Endodermal cell (in vitro differentiated cells): ENCODE measurements at regions not wholly inside any gene's neighbourhood (a gene's known extent, or its start where the extent isn't known, plus 50 kb on each side); places are given as distances from the start of the nearest gene placed in this dataset.

Experiments
- DNase-seq: peaks from one replicate; pipeline ENCODE4 v3.0.0-alpha.2; 2017
- H3K27ac ChIP-seq: 2 replicates; pipeline ENCODE4 v1.5.1; 2013; ENCODE audit warnings: mild to moderate bottlenecking, low read depth, low read length, moderate library complexity
- H3K27me3 ChIP-seq: 2 replicates; pipeline ENCODE4 v1.6.1; 2013; ENCODE audit warnings: mild to moderate bottlenecking, low read length, moderate library complexity; ENCODE audit not compliant: insufficient read depth, control insufficient read depth, poor library complexity, severe bottlenecking
- H3K36me3 ChIP-seq: 2 replicates; pipeline ENCODE4 v1.7.0; 2013; ENCODE audit warnings: mild to moderate bottlenecking, low read length, moderate library complexity; ENCODE audit not compliant: control insufficient read depth, insufficient read depth
- H3K4me1 ChIP-seq: one replicate; pipeline ENCODE4 v1.7.0; 2013; ENCODE audit warnings: low read length; ENCODE audit not compliant: control insufficient read depth, insufficient read depth
- H3K4me3 ChIP-seq: 2 replicates; pipeline ENCODE4 v1.5.1; 2013; ENCODE audit warnings: mild to moderate bottlenecking, low read length, moderate library complexity
- H3K9ac ChIP-seq: 2 replicates; pipeline ENCODE4 v1.6.1; 2013; ENCODE audit warnings: mild to moderate bottlenecking, low read length, moderate library complexity; ENCODE audit not compliant: poor library complexity, severe bottlenecking; ENCODE audit errors: extremely low read depth
- H3K9me3 ChIP-seq: 2 replicates; pipeline ENCODE4 v1.6.1; 2013; ENCODE audit warnings: mild to moderate bottlenecking, low read length, moderate library complexity; ENCODE audit not compliant: control insufficient read depth
- H3K27ac Mint-ChIP-seq: 2 replicates; pipeline ENCODE4 v1.8.0; 2020; ENCODE audit warnings: mixed read lengths
- H3K27me3 Mint-ChIP-seq: 2 replicates; pipeline ENCODE4 v1.8.0; 2021; ENCODE audit warnings: mild to moderate bottlenecking, mixed read lengths; ENCODE audit not compliant: insufficient read depth
- H3K36me3 Mint-ChIP-seq: 2 replicates; pipeline ENCODE4 v1.8.0; 2020; ENCODE audit warnings: low read depth, mixed read lengths
- H3K4me1 Mint-ChIP-seq: 2 replicates; pipeline ENCODE4 v1.8.0; 2020; ENCODE audit warnings: mixed read lengths
- H3K4me3 Mint-ChIP-seq: 2 replicates; pipeline ENCODE4 v1.8.0; 2020; ENCODE audit warnings: mild to moderate bottlenecking, moderate library complexity, mixed read lengths
- H3K9me3 Mint-ChIP-seq: 2 replicates; pipeline ENCODE4 v1.8.0; 2020; ENCODE audit warnings: mild to moderate bottlenecking, mixed read lengths
- CTCF ChIP-seq: fragments of 200-600 bp; sonication (generic); conservative IDR thresholded peaks from 2 replicates; pipeline ENCODE4 v1.5.0; 2021; ENCODE audit warnings: antibody characterized with exemption, mild to moderate bottlenecking
- WGBS, 2 experiments: methylation state at CpG; one replicate each; pipeline versions ENCODE4 v1.1.5 to v1.1.7; 2013; ENCODE audit warnings: missing lambda C conversion rate in 2 of 2, mixed read lengths in 1 of 2; ENCODE audit not compliant: insufficient coverage in 1 of 2, insufficient read length in 1 of 2; 5-methylcytosine and 5-hydroxymethylcytosine counted together

- Mint-ChIP-seq H3K27me3 (no peaks in the 10 kb centered on the region), H3K9me3 (no peaks in the 10 kb centered on the region), H3K4me1 (no peaks in the 10 kb centered on the region), H3K36me3 (no peaks in the 10 kb centered on the region), H3K4me3 (no peak overlapping the region), H3K27ac (no peak overlapping the region)
- Histone ChIP-seq H3K4me3 (no peak overlapping the region), H3K9ac (no peak overlapping the region), H3K4me1 (no peaks in the 10 kb centered on the region), H3K36me3 (no peaks in the 10 kb centered on the region), H3K27ac (no peak overlapping the region), H3K27me3 (no peaks in the 10 kb centered on the region), H3K9me3 (no peaks in the 10 kb centered on the region)
- DNase-seq: no peak
- no peak for TF ChIP-seq CTCF
- WGBS, 2 experiments: 92 to 93% methylated on average over 7 to 11 of the region's 11 CpGs
These were observed 96.2 kb upstream of the CPM start for GRCh38 chr12:69028941-69029729.

- 84 to 90% methylated on average over 2 of the region's 2 CpGs for WGBS, 2 experiments
- Mint-ChIP-seq H3K4me3 (no peak overlapping the region), H3K36me3 (no peaks in the 10 kb centered on the region), H3K9me3 (no peaks in the 10 kb centered on the region), H3K27ac (no peak overlapping the region), H3K4me1 (no peaks in the 10 kb centered on the region), H3K27me3 (no peaks in the 10 kb centered on the region)
- H3K4me1 ChIP-seq: no peaks in the 10 kb centered on the region
- no peaks in the 10 kb centered on the region for H3K36me3 ChIP-seq
- H3K27me3 ChIP-seq: no peaks in the 10 kb centered on the region
- no peak overlapping the region for H3K9ac ChIP-seq
- H3K9me3 ChIP-seq: no peaks in the 10 kb centered on the region
- no peak for TF ChIP-seq CTCF
- DNase-seq: no peak
- H3K27ac ChIP-seq: no peak overlapping the region
- H3K4me3 ChIP-seq: no peak overlapping the region
These were observed 97.3 kb upstream of the CPM start for GRCh38 chr12:69030321-69030720.

- Histone ChIP-seq H3K27me3 (no peaks in the 10 kb centered on the region), H3K4me3 (no peak overlapping the region), H3K9ac (no peak overlapping the region), H3K9me3 (no peaks in the 10 kb centered on the region), H3K27ac (no peak overlapping the region), H3K36me3 (no peaks in the 10 kb centered on the region), H3K4me1 (no peaks in the 10 kb centered on the region)
- peak overlapping the region; percentile 36 for H3K27ac Mint-ChIP-seq
- TF ChIP-seq CTCF: no peak
- H3K27me3 Mint-ChIP-seq: no peaks in the 10 kb centered on the region
- no peak overlapping the region for H3K4me3 Mint-ChIP-seq
- DNase-seq: no peak
- no peaks in the 10 kb centered on the region for H3K9me3 Mint-ChIP-seq
- H3K36me3 Mint-ChIP-seq: no peaks in the 10 kb centered on the region
- no peaks in the 10 kb centered on the region for H3K4me1 Mint-ChIP-seq
- WGBS, 2 experiments: 93 to 95% methylated on average over 6 to 7 of the region's 7 CpGs
These were observed 103.6 kb upstream of the CPM start for GRCh38 chr12:69036533-69036932.
